Activated T-helper 2 cell treated with anti-CD3 and anti-CD28 coated beads, Interferon-gamma antibody, Interleukin-2, Interleukin-4, amounts not matched to agents 10 μg/mL and 5 μg/mL and 100 μg/mL, durations not matched to agents 14 hours and 24 hours and 36 hours (primary cell): ENCODE measurements at regions not wholly inside any gene's neighbourhood (a gene's known extent, or its start where the extent isn't known, plus 50 kb on each side); places are given as distances from the start of the nearest gene placed in this dataset.
"Not testable (repeated sequence)": the region's sequence is repeated elsewhere in the genome, so short reads cannot be mapped to it uniquely, and the experiment has no call there.

Experiments used
- DNase-seq: peaks from one replicate; pipeline ENCODE4 v3.0.0; 2021; ENCODE audit warnings: low spot score
- H3K27ac Mint-ChIP-seq: one replicate; pipeline ENCODE4 v1.8.0; 2021; ENCODE audit warnings: mixed read lengths
- H3K27me3 Mint-ChIP-seq: one replicate; pipeline ENCODE4 v1.8.0; 2021; ENCODE audit warnings: low read depth, mixed read lengths
- H3K36me3 Mint-ChIP-seq: one replicate; pipeline ENCODE4 v1.8.0; 2021; ENCODE audit warnings: low read depth, mixed read lengths
- H3K4me1 Mint-ChIP-seq: one replicate; pipeline ENCODE4 v1.8.0; 2021; ENCODE audit warnings: low read depth, mixed read lengths
- H3K4me3 Mint-ChIP-seq: one replicate; pipeline ENCODE4 v1.8.0; 2021; ENCODE audit warnings: low read depth, mild to moderate bottlenecking, moderate library complexity, mixed read lengths
- H3K9me3 Mint-ChIP-seq: one replicate; pipeline ENCODE4 v1.8.0; 2021; ENCODE audit warnings: mixed read lengths
- intact Hi-C: fragments of 100-400 bp; cut with micrococcal nuclease; formaldehyde crosslinking; loops from one replicate; pipeline ENCODE4 v1.15.1; 2023

- Mint-ChIP-seq H3K4me3 (no peak overlapping the region), H3K27ac (no peak overlapping the region), H3K4me1 (no peaks in the 10 kb centered on the region), H3K9me3 (peaks cover 37% of the 10 kb centered on the region), H3K27me3 (no peaks in the 10 kb centered on the region), H3K36me3 (no peaks in the 10 kb centered on the region)
- DNase-seq, result no peak
- intact Hi-C loops, result no loop called here
These were observed 747.3 kb downstream of the LUZP2 start for GRCh38 chr11:25244126-25244525.

GRCh38 chr11:25247336-25247735 lies 750.5 kb downstream of the LUZP2 start:
- no peak for DNase-seq
- no peaks in the 10 kb centered on the region for H3K27me3 Mint-ChIP-seq
- H3K4me1 Mint-ChIP-seq, result no peaks in the 10 kb centered on the region
- intact Hi-C loops, result no loop called here
- H3K9me3 Mint-ChIP-seq, result peaks cover 25% of the 10 kb centered on the region
- no peaks in the 10 kb centered on the region for H3K36me3 Mint-ChIP-seq
- H3K27ac Mint-ChIP-seq, result no peak overlapping the region
- no peak overlapping the region for H3K4me3 Mint-ChIP-seq

GRCh38 chr11:25252854-25253253 lies 756.0 kb downstream of the LUZP2 start:
- DNase-seq, result no peak
- H3K4me3 Mint-ChIP-seq, result no peak overlapping the region
- no peak overlapping the region for H3K27ac Mint-ChIP-seq
- H3K4me1 Mint-ChIP-seq, result no peaks in the 10 kb centered on the region
- no peaks in the 10 kb centered on the region for H3K27me3 Mint-ChIP-seq
- no peaks in the 10 kb centered on the region for H3K36me3 Mint-ChIP-seq
- H3K9me3 Mint-ChIP-seq, result peaks cover 22% of the 10 kb centered on the region
- intact Hi-C loops, result no loop called here

DNA sequence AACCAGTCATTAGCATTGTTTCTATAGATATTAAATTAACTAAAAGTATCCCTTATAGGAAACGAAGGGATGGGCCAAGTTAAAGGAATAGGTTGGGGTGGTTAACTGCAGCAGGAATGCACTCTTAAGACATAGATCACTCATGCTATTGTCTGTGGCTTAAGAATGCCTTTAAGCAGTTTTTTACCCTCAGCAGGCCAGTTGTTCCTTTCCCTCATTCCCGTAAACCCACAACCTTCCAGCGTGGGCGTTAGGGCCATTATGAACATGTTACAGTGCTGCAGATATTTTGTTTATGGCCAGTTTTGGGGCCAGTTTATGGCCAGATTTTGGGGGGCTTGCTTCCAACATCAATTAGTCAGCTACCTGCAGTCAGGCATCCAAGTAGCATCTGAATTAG lies 767.0 kb downstream of the LUZP2 start:
- intact Hi-C loops, H3K27me3 Mint-ChIP-seq, H3K4me1 Mint-ChIP-seq, H3K36me3 Mint-ChIP-seq, H3K4me3 Mint-ChIP-seq, DNase-seq, H3K27ac Mint-ChIP-seq: not testable (repeated sequence)
- peaks cover 42% of the 10 kb centered on the region for H3K9me3 Mint-ChIP-seq

DNA sequence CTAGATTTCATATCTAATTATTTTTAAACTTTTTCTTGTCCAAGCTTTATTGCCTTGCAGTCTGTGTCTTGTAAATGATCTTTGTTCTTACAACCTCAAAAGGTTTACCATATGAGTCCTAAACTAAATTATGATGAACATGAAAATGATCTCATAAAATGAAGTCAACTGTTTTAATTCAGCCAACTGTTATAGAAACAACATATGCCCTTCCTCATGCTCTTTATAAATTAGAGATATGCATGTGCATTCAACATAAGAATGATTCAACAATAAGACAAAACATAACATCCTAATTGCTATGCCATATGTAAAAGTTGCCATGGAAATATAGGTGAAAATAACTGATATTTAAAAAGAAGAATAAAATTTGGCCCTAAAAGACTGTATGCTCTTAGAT lies 774.4 kb downstream of the LUZP2 start:
- Mint-ChIP-seq H3K27me3 (no peaks in the 10 kb centered on the region), H3K4me1 (no peaks in the 10 kb centered on the region), H3K9me3 (peaks cover 37% of the 10 kb centered on the region), H3K36me3 (no peaks in the 10 kb centered on the region), H3K4me3 (no peak overlapping the region), H3K27ac (no peak overlapping the region)
- DNase-seq, result no peak
- intact Hi-C loops, result no loop called here

GRCh38 chr11:25272214-25272613 lies 775.4 kb downstream of the LUZP2 start:
- Mint-ChIP-seq H3K4me1 (no peaks in the 10 kb centered on the region), H3K4me3 (no peak overlapping the region), H3K27ac (no peak overlapping the region), H3K9me3 (peaks cover 31% of the 10 kb centered on the region), H3K27me3 (no peaks in the 10 kb centered on the region), H3K36me3 (no peaks in the 10 kb centered on the region)
- DNase-seq, result no peak
- intact Hi-C loops, result no loop called here

- H3K36me3 Mint-ChIP-seq, intact Hi-C loops, DNase-seq, H3K27me3 Mint-ChIP-seq, H3K27ac Mint-ChIP-seq, H3K4me3 Mint-ChIP-seq, H3K4me1 Mint-ChIP-seq: not testable (repeated sequence)
- H3K9me3 Mint-ChIP-seq, result peaks cover 30% of the 10 kb centered on the region
These were observed 784.0 kb downstream of the LUZP2 start for GRCh38 chr11:25280821-25281220.

- Mint-ChIP-seq H3K4me3 (no peak overlapping the region), H3K36me3 (no peaks in the 10 kb centered on the region), H3K27ac (no peak overlapping the region), H3K27me3 (no peaks in the 10 kb centered on the region), H3K4me1 (no peaks in the 10 kb centered on the region), H3K9me3 (peaks cover 51% of the 10 kb centered on the region)
- no peak for DNase-seq
- intact Hi-C loops, result no loop called here
These were observed 796.3 kb downstream of the LUZP2 start for GRCh38 chr11:25293166-25293565.

DNA sequence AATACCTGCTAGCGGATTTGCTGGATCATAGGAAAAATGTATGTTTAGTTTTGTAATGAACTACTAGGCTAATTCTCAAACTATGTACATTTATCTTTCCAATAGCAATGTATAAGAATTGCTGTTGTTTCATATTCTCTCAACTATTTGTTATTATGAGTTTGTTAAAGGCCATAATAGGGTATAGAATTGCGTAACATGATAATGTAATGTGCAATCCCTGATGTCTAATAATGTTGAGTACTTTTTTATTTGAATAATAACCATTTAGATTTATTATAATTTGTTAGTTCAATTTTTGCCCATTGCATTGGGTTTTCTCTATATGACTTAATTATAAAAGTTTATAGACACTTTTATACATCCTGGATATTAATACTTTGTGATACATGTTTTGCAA lies 801.6 kb downstream of the LUZP2 start:
- no peak for DNase-seq
- Mint-ChIP-seq H3K27me3 (no peaks in the 10 kb centered on the region), H3K4me1 (no peaks in the 10 kb centered on the region), H3K36me3 (no peaks in the 10 kb centered on the region), H3K27ac (no peak overlapping the region), H3K9me3 (peaks cover 46% of the 10 kb centered on the region), H3K4me3 (no peak overlapping the region)
- intact Hi-C loops, result no loop called here

GRCh38 chr11:25309818-25310217 lies 813.0 kb downstream of the LUZP2 start:
- H3K4me3 Mint-ChIP-seq, result no peak overlapping the region
- no peak overlapping the region for H3K27ac Mint-ChIP-seq
- H3K9me3 Mint-ChIP-seq, result peaks cover 48% of the 10 kb centered on the region

GRCh38 chr11:25317216-25317615 lies 820.4 kb downstream of the LUZP2 start:
- Mint-ChIP-seq H3K27ac (no peak overlapping the region), H3K4me3 (no peak overlapping the region), H3K27me3 (no peaks in the 10 kb centered on the region), H3K36me3 (no peaks in the 10 kb centered on the region), H3K9me3 (peaks cover 21% of the 10 kb centered on the region), H3K4me1 (no peaks in the 10 kb centered on the region)
- DNase-seq, result no peak
- intact Hi-C loops, result no loop called here

More at GRCh38 chr11:25309818-25310217, 813.0 kb downstream of the LUZP2 start:
- H3K4me1 Mint-ChIP-seq, result no peaks in the 10 kb centered on the region
- DNase-seq, result no peak
- intact Hi-C loops, result no loop called here
- H3K36me3 Mint-ChIP-seq, result no peaks in the 10 kb centered on the region
- H3K27me3 Mint-ChIP-seq, result no peaks in the 10 kb centered on the region

DNA sequence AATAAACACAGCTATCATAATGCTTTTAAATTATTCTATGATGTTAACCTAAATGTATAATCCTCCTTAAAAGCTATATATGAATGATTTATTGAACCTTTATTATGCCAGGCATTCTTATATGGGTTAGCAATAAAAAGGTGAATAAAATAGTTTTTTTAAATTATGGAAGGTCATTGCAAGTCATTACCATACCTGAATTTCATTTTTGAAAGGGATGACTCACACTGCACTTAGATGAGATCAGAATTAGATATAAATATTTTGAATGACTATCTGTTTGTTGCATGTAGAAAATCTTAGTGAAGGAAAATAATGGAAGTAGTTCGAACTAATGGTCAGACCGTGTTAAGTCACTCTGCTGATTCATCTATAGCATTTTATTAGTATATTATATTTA lies 822.3 kb downstream of the LUZP2 start:
- H3K27ac Mint-ChIP-seq, result no peak overlapping the region
- no peak for DNase-seq
- H3K9me3 Mint-ChIP-seq, result peaks cover 35% of the 10 kb centered on the region
- H3K4me3 Mint-ChIP-seq, result no peak overlapping the region
- no peaks in the 10 kb centered on the region for H3K36me3 Mint-ChIP-seq
- intact Hi-C loops, result no loop called here
- no peaks in the 10 kb centered on the region for H3K27me3 Mint-ChIP-seq
- no peaks in the 10 kb centered on the region for H3K4me1 Mint-ChIP-seq

DNA sequence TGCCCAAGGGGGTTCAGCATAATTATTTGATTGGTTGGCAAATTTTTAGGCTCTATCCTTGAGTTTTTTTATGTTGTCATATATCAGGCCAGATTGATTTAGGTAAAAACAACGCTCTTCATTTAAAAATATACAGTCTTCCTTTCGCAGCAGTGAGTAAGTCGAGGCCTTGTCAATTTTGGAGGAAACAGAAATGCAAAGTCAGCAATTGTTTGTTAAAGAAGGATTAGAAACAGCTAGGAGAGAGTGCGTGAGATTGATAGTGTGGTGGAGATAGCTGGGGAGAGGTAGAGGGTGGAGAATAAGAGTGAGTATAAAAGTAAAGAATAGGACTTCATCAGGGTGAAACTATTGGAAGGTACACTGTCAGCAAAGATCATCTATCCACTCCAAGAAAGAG lies 830.8 kb downstream of the LUZP2 start:
- Mint-ChIP-seq H3K36me3 (no peaks in the 10 kb centered on the region), H3K4me1 (no peaks in the 10 kb centered on the region), H3K27me3 (no peaks in the 10 kb centered on the region), H3K4me3 (no peak overlapping the region), H3K27ac (no peak overlapping the region), H3K9me3 (peaks cover 10% of the 10 kb centered on the region)
- no peak for DNase-seq
- intact Hi-C loops, result no loop called here

DNA sequence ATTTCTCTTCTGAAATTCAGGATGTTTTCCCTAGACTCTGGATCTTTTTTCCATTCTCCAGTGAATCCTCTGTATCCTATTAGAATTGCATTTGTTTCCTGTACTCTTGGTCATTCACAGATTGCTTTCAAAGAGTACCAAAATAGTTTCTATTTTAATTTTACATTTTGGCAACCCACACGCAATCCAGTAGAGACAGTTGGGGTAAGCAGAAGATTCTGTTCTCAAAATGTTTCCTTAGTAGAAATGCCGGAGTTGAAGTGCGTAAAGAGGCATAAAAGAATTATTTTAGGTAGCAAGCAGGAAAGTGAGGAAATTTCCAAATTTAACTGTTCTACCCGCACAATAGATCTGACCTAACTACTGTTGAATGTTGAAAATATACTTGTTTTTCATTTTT lies 842.4 kb downstream of the LUZP2 start:
- Mint-ChIP-seq H3K9me3 (peaks cover 10% of the 10 kb centered on the region), H3K4me3 (no peak overlapping the region), H3K27ac (no peak overlapping the region), H3K36me3 (no peaks in the 10 kb centered on the region), H3K27me3 (no peaks in the 10 kb centered on the region), H3K4me1 (no peaks in the 10 kb centered on the region)
- no peak for DNase-seq
- intact Hi-C loops, result no loop called here
